Amniotic epithelial cell (primary cell): ENCODE measurements at regions not wholly inside any gene's neighbourhood (a gene's known extent, or its start where the extent isn't known, plus 50 kb on each side); places are given as distances from the start of the nearest gene placed in this dataset.
"Not testable (repeated sequence)": the region's sequence is repeated elsewhere in the genome, so short reads cannot be mapped to it uniquely, and the experiment has no call there.

Experiments used
- DNase-seq: peaks from one replicate; pipeline ENCODE4 v3.0.0-alpha.2; 2010; ENCODE audit warnings: low read depth

DNA sequence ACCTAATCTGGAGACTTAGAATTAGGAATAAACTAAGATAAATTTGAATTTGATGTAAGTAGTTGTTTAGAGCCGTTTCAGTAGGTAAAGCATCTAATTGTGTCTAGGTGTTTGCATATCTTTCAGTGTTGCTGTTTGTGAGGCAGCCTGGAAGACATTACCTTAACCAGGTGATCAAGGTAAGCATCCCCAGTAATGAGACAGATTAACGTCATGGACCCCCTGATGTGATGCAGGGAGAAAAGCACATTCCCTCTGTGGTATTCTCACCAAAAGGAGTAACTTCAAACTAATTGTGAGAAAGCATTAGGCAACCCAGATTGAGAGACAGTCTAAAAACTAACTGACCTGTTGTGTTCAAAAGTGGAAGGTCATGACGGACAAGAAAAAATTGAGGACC is 251.6 kb downstream of the NUAK1 start:
- DNase-seq: no peak

DNA sequence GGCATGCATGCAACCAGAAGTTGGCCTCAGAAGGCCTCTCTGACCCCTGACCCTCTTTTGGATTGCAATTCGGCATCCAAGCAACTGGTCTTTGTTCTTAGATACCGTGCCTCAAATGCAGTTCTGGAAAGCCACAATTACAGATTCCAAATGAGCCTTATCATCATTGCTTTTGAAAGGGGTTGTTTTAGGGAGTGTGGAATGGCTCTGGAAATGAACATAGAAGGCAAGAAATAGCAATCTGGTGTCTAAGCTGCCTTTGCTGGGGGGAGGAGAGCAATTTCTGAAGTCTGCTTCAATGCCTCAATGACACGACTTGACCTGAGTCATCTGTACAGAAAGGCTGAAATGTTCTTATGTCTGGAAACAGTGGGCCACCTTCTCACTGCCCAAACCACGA is 250.1 kb downstream of the NUAK1 start:
- peak; percentile 87 for DNase-seq

DNA sequence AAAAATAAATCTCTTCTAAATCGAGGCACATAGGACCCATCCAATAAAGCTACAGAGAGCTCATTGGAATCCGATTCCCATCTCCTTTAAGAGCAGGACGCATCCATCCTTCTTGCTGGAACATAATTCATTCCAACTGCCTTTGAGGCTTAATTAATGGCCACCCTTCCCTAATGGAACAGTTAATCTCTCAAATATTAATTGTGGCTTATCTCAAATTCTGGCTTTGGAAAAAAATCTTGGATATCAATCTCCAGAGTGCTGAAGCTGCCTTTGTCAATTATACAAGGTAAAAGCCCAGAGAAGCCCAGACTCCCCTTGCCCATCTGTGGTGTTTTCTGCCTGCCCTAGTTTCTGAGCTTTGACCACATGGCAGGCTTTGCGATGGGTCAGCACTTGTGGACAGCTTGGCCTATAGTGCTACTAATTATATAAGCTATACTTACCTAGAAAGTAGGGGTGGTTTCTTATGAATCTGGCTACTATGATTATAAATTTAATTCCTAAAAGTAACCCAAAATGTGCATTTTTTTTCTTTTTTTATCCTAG is 246.3 kb downstream of the NUAK1 start:
- no peak for DNase-seq

DNA sequence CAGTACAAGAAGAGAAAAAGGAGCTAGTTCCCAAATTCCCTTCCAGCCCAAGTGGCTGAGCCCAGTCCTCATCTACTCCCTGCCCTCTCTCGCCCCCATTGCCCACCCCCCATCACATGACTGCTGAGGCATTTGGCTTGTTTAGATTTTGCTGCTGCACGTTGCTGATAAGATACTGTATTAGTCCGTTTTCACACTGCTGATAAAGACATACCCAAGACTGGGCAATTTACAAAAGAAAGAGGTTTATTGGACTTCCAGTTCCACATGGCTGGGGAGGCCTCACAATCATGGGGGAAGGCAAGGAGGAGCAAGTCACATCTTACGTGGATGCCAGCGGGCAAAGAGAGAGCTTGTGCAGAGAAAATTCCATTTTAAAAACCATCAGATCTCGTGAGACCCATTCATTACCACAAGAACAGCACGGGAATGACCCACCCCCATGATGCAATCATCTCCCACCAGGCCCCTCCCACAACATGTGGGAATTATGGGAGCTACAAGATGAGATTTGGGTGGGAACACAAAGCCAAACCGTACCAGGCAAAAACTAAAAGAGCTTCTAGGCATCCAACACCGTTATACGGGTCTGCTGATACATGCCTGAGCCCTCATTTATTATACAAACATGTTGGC is 243.4 kb downstream of the NUAK1 start:
- DNase-seq: not testable (repeated sequence)

DNA sequence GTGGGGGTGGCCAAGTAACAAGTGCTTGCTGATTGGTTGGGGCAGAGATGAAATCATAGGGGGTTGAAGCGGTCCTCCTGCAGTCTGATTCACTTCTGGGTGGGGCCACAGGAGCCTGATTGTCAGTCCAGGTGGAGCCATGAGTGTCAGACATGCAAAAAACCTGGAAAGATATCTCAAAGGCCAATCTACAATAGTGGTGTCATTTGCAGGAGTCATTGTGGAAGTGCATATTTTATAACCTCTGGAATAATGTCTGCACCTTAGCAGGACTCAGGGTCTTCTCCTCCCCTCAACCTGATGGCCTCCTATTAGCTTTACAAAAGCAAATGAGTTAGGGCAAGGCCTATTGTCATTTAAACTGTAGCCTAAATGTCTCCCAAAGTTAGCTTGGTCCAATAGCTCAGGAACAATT is 241.4 kb downstream of the NUAK1 start:
- no peak for DNase-seq

DNA sequence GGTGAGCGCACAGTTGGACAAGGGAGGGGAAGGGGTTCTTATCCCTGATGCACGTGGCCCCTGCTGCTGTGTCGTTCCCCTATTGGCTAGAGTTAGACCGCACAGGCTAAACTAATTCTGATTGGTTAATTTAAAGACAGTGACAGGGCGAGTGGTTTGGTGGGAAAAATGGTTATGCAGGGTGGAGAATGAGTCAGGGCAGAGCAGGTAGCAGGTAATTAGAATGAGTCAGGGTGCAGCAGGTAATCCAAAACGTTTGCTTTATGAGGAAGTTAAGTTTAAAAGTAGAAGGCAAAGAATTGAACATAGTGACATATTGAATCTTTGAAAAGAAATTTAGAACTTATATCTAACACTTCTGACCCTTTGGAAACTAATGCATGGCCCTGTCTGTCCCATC is 240.5 kb downstream of the NUAK1 start:
- not testable (repeated sequence) for DNase-seq

DNA sequence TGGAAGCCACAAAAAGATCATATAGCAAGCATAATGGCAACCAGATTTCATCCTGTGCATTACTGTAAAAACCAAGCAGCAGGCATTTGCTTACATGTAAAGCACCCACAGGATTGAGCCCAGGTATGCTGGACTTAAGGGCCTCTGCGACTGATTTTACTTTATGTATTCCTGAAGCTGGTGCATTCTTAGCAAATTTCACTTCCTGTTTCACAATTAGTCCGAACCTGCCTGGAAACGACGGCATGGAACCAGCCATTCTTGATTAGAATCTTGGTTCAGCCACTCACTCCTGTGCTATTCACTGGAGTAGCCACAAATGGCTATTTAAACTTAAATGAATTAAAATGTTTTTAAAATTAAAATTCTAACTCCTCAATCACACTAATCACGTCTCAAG is 239.2 kb downstream of the NUAK1 start:
- DNase-seq: peak; percentile 44

DNA sequence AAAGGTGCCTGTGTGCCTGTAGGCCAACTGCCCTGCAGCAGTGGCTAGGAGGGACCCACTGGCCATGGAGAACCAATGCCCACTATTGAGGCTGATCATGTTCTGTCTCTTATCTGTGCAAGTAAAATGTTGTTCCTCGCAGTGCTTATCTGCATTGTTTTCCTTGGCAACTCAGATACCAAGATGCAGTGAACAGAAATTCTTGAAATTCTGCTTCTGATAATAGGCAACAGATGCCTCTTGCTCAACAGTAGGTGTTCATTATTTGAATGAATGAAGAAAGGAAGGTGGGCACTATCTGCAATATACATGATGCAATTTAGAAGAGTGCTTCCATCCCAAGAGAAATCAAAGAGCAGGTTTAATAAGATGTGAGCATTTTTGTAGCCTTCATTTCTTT is 232.2 kb downstream of the NUAK1 start:
- DNase-seq: peak; percentile 74

DNA sequence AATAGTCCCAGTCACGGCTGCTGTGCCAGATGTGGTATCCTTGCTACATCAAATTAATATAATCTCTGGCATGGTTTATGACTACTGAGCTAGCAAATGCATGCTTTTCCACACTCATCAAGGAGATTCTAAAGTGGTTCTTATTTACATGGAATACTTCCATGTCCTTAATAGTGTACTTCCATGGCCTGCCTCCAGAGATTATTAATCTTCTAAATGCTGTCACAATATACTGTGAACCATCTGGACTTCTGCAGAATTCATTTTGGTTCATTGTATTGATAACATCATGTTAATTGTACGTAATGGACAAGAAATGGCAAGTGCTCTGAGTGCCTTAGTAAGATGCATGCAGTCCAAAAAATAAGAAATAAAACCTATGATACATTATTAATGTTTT is 230.8 kb downstream of the NUAK1 start:
- no peak for DNase-seq

DNA sequence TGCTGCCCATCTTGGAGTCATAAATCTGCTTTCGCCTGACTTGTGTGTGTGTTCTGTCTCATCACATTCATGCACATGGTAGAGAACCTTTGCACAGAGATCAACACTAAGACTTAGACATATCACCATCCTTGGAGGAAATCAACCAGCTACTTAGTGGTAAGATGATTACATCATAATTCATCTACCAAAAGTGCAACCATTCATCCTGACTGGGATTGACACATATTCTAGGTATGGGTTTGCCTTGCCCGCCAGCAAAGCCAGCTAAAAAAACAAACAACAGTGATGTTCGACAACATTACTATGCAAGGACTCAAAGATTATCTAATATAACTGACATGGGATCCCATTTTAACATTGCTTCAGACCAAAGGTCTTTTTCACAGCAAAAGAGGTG is 228.7 kb downstream of the NUAK1 start:
- no peak for DNase-seq

DNA sequence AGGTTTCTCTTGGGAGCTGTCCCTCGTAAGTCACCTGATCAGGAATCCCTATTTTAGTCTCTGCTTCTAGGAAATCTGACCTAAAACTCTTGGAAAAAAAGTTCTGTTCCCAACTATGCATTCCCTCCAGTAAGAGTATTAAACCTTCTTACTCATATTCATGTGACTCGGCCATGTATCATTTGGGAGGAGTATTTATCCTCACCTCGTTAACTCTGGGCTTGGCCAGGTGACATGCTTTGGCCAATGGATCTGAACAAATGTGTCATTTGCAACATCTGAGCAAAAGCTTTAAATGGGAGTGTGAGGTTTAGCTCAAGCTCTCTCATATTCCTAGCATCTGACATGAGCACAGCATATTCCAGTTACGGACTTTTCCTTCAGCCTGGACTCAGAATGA is 226.8 kb downstream of the NUAK1 start:
- no peak for DNase-seq

DNA sequence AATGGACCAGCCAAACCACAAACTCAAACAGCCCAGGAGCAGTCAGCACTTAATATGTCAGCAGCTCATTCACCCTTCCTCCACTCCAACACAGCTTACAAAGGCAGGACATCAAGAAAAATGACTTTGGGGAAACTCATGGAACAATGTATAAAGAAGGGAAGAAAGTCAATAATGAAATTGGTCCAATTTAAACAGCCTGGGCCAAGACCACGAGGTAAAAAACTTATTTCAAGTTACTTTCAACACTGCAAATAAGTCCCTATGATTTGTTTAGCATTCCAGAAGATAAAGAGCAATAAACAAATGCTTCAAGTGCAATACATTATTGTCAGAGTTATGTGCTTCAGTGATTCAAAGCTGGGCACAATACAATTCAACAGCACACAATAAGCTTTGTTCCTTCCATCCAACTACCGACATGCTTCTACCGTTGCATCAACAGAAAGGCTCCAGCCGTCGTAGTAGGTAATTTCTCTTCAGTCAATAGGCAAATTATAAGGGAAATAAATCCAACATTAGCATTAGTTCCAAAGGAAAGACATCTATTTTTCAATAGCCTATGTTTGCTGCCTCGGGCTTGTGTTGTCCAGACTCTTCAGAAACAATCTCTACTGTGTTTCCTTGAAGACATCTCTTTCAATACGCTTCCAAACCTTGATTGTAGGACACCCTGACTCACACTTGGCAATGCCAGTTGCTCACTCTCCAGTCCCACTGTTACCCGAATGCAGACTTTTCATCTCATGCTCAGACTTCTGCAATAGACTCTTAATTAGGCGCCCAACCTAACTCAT is 225.7 kb downstream of the NUAK1 start:
- DNase-seq: no peak

DNA sequence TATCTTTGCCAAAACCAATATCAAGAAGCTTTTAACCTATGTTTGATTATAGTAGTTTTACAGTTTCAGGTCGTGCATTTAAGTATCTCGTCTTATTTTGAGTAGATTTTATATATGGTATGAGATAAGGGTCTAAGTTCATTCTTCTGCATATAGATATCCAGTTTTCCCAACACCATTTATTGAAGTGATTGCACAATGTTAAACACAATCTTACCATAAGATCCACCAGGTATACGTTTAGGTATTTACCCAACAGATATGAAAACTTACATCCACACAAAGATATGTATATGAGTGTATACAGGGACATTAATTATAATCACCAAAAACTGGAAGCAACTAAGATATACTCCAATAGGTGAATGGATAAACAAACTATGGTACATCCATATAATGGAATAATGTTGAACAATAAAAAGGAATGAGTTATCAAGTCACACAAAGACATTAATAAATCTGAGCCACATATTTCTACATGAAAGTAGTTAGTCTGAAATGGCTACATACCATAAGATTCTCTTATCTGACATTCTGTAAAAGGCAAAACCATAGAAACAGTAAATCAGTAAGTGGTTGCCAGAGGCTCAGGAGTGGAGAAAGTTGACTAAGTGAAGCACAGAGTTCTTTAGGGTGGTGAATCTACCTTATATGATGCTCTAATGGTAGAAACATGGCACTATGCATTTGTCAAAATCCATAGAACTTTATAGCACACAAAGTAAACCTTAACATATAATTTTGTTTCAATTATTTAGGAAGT is 222.6 kb downstream of the NUAK1 start:
- DNase-seq: peak; percentile 55

DNA sequence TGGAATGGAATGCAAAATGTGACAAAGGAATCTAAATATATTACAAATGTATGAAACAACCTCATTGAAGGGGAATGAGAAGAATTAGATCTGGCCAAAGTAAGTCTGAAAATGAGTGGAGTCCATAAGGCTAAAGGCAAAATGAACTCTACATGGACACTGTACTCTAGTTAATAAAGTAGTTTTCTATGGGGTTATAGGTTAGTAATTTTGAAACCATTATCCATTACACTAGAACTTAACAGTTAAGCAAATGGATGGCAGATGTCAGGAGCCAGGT is 222.1 kb downstream of the NUAK1 start:
- DNase-seq: no peak

DNA sequence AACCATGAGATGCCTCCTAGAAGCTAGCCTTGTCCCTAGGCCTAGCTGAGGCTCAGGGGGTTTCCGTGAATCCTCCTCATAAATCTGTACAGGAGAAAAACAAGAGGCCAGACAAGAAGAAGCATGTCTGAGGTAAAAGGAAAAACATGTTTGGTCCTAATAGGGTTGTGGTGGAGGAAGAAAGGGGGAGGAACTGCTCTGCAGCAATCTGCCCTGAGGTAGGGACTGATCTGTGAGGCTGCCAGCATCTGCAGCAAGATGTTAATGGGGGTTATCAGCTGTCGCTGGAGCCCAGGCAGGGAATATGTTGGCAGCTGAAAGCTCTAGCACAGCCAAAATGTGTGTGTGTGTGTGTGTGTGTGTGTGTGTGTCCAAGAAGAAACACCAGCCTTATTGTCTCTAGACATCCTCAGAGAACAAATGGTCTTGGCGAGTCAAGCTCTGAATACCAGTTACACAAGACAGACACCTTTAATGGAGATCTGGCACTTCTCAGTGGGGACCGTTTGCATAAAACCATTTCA is 218.5 kb downstream of the NUAK1 start:
- no peak for DNase-seq

DNA sequence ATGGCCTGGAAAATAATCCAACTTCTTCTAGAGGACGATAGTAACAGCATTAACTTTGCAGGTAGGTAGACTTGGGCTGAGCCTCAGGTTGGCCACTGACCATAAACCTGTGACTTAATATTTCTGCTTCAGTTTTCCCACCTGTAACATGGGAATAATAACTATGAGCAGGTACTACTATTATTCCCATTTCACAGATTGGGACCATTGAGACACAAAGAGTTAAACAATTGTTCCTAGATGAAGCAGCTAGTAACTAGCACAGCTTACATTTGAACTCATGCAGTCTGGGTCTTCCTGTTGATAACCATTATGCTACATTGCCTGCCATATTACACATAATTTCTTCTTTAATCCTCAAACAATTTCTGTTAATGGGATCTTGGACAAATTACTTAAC is 217.7 kb downstream of the NUAK1 start:
- no peak for DNase-seq

DNA sequence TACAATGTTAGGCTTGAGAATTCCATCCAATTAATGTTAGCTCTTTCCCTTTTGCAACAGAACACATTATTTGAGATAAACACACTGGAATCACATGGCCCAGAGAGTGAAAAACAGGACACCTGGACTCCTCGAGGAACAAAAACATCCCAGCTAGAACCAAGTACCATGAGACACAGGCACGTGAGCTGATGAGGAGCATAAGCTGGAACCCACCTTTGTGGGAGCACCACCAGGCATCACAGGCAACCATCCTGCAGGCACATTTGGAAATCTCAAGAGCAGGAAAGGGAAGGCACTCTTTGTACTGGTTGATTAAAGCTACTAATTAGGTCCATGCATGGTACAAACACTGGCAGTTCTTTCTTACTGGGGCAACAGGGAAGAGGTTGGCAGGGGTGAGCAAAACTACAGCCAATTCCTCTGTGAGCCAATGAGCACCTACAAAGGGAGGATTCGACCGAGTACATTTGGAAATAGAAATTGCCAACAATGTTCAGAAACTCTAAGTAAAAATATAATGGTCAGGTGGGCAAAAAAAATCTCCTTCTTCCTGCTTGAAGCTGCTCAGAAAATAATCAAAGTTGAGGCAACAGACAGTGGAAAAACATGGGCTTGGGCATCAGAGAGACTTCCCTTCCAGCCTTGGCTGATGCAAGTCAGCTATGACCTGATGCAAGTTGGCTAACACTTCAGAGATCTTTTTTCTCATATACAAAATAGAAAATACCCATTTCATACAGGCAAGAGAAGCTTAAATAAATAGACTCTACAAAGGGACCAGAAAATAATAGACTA is 216.7 kb downstream of the NUAK1 start:
- DNase-seq: peak; percentile 49

DNA sequence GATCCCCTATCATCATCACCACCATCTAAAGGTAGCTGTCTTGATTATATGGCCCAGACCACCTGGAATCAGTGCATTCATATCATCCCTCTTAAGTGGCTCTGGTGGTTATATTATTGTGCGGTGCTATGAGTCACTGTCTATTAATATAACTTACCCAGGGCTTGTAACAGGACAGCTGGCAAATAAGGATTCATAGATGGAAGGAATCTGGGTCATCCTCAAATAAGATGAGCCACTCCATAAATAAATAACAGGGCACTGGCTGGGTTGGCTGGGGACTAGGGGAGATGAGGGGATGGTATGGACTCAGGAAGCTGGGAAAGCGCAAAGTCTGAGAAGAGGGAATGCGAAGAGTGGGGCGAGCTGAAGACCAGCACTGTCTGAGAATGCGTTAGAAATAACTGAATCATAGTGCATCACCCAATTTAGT is 216.1 kb downstream of the NUAK1 start:
- DNase-seq: peak; percentile 78

DNA sequence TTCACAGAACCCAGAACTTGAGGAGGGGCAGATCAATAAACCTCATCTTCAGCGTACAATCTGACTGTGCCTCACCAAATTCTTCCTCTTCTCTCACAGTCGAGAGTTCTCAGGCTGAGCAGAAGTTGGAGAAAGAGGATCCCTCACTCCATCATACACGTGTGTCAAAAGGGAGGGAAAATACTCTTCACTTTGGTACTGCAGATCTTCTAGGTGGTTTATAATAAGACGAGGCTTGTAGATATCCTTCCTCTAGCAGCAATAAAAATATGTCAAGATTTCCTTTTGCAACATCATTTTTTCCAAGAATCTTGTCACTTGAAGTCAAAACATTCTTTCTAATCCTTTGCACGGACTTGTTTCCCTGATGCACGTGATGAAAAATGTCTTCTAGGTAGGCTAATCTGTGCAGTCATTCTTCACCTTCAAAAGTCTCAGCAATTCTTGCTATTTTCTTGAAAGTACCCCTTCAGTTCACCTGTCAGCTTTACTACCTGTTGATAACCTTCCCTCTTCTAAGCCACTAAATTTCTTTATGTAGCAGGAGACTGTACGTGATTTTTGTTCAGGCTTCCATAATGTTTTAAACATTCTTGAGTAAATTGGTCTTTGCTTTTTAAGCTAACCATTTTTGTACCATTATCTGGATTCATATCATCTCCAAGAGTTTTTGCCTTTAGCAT is 214.1 kb downstream of the NUAK1 start:
- no peak for DNase-seq

DNA sequence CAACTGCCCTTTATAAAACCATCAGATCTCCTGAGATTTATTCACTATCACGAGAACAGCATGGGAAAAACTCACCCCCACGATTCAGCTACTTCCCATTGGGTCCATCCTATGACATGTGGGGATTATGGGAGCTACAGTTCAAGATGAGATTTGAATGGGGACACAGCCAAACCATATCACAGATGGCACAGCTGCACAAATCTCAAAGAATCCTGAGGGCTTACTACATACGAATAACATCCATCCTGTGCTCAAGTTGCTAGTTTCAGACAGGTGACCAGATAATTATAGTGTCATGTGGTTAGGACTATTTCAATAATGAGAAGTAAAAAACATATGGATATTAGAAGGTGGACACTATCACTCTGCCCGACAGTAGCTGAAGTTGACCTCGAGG is 211.2 kb downstream of the NUAK1 start:
- DNase-seq: no peak

DNA sequence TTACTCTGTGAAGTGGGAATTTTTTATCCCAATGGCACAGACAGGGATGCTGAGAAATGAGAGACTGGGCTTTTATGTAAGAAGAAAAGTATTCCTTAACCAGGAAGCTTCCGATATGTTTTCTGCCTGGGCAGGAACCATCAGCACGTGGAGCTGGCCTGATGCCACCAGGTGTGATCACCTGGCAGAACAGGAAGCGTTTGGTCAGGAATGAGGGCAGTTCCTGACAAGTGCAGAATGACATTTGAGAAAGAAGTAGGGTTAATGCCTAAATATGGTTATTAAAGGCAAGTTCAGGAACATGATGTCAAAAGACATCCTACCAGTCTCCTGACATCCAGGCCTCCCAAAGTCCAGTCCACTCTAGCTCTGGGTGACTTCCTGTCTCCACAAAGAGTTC is 210.3 kb downstream of the NUAK1 start:
- no peak for DNase-seq
